ENCODE measurements at regions not wholly inside any gene's neighbourhood (a gene's known extent, or its start where the extent isn't known, plus 50 kb on each side); places are given as distances from the start of the nearest gene placed in this dataset.

GRCh38 chr12:111285200-111285599 lies 83.7 kb downstream of the PHETA1 start:
- TF ChIP-seq, protein P1, sequence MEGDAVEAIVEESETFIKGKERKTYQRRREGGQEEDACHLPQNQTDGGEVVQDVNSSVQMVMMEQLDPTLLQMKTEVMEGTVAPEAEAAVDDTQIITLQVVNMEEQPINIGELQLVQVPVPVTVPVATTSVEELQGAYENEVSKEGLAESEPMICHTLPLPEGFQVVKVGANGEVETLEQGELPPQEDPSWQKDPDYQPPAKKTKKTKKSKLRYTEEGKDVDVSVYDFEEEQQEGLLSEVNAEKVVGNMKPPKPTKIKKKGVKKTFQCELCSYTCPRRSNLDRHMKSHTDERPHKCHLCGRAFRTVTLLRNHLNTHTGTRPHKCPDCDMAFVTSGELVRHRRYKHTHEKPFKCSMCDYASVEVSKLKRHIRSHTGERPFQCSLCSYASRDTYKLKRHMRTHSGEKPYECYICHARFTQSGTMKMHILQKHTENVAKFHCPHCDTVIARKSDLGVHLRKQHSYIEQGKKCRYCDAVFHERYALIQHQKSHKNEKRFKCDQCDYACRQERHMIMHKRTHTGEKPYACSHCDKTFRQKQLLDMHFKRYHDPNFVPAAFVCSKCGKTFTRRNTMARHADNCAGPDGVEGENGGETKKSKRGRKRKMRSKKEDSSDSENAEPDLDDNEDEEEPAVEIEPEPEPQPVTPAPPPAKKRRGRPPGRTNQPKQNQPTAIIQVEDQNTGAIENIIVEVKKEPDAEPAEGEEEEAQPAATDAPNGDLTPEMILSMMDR (IDR thresholded peaks at IDR 0.05) = no peak
- Histone ChIP-seq H3K9ac (no peak overlapping the region), H3K27me3 (ENCODE audit: control insufficient read depth, insufficient read depth, low read length) (no peaks in the 10 kb centered on the region), H3K4me1 (no peaks in the 10 kb centered on the region), H3K9me3 (ENCODE audit: control insufficient read depth, low read length) (no peaks in the 10 kb centered on the region), H3K4me2 (ENCODE audit: low read length) (no peak overlapping the region), H2AFZ (no peak overlapping the region), H3K4me3 (ENCODE audit: low read depth, low read length) (no peak overlapping the region), H3K79me2 (no peaks in the 10 kb centered on the region), H3K27ac (no peak overlapping the region), H3K36me3 (ENCODE audit: control insufficient read depth, insufficient read depth, low read length) (no peaks in the 10 kb centered on the region)

- no peaks in the 10 kb centered on the region for H3K79me2 ChIP-seq
- no peak overlapping the region for H3K9ac ChIP-seq
- no peaks in the 10 kb centered on the region for H3K27me3 ChIP-seq (ENCODE audit: control insufficient read depth, insufficient read depth, low read length)
- TF ChIP-seq, protein P1 (IDR thresholded peaks at IDR 0.05) = no peak
- H3K27ac ChIP-seq = no peak overlapping the region
- no peak overlapping the region for H2AFZ ChIP-seq
- no peaks in the 10 kb centered on the region for H3K36me3 ChIP-seq (ENCODE audit: control insufficient read depth, insufficient read depth, low read length)
- H3K4me3 ChIP-seq (ENCODE audit: low read depth, low read length) = no peak overlapping the region
- no peaks in the 10 kb centered on the region for H3K4me1 ChIP-seq
- no peak overlapping the region for H3K4me2 ChIP-seq (ENCODE audit: low read length)
- no peaks in the 10 kb centered on the region for H3K9me3 ChIP-seq (ENCODE audit: control insufficient read depth, low read length)
Observed at GRCh38 chr12:111284709-111285108, 84.2 kb downstream of the PHETA1 start.

DNA sequence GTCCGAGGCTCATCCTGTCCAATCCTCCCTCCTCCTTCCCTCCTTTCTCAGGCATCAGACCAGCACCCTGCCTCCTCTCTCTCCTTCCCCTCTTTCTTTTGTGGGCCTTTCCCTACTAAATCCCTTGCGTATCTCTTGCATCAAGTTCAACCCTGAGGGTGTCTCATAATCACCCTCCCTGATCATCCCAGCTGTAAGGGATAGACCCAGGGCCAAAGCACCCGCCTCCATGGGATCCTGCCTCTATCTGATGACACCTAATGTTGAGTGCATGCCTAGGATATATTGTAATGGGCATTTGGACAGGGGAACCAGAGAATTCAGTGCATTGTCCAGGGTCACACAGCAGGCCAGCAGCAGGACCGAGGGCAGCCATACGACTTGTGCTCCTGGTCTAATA lies 84.9 kb downstream of the PHETA1 start:
- Histone ChIP-seq H3K9me3 (ENCODE audit: control insufficient read depth, low read length) (no peaks in the 10 kb centered on the region), H3K4me1 (no peaks in the 10 kb centered on the region), H3K36me3 (ENCODE audit: control insufficient read depth, insufficient read depth, low read length) (no peaks in the 10 kb centered on the region), H3K4me3 (ENCODE audit: low read depth, low read length) (no peak overlapping the region), H3K27me3 (ENCODE audit: control insufficient read depth, insufficient read depth, low read length) (no peaks in the 10 kb centered on the region), H3K9ac (no peak overlapping the region), H3K79me2 (no peaks in the 10 kb centered on the region), H2AFZ (no peak overlapping the region), H3K4me2 (ENCODE audit: low read length) (no peak overlapping the region), H3K27ac (no peak overlapping the region)
- TF ChIP-seq, protein P1 (IDR thresholded peaks at IDR 0.05) = no peak

GRCh38 chr12:111283521-111283920 lies 85.4 kb downstream of the PHETA1 start:
- Histone ChIP-seq H3K27me3 (ENCODE audit: control insufficient read depth, insufficient read depth, low read length) (no peaks in the 10 kb centered on the region), H3K4me1 (no peaks in the 10 kb centered on the region), H3K36me3 (ENCODE audit: control insufficient read depth, insufficient read depth, low read length) (no peaks in the 10 kb centered on the region), H3K27ac (no peak overlapping the region), H3K9ac (no peak overlapping the region), H3K4me2 (ENCODE audit: low read length) (no peak overlapping the region), H3K4me3 (ENCODE audit: low read depth, low read length) (no peak overlapping the region), H3K79me2 (no peaks in the 10 kb centered on the region), H3K9me3 (ENCODE audit: control insufficient read depth, low read length) (no peaks in the 10 kb centered on the region), H2AFZ (no peak overlapping the region)
- TF ChIP-seq, protein P1 (IDR thresholded peaks at IDR 0.05) = no peak

DNA sequence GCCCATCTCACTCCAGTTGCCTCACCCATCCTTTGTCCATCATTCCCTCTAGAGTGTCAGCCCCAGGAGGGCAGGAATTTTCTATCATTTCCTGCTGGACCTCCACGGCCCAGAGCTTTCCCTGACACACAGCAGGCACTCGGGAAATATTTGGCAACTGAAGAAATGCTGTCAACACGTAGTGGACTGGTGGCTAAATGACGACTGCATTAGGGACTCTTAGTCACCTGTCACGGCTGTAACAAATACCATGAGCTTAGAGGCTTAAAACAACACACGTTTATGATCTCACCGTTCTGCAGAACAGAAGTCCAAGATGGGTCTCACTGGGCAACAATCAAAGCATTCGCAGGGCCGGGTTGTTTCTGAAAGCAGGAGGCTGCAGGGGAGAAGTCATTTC lies 91.3 kb downstream of the PHETA1 start:
- TF ChIP-seq, protein P1 (IDR thresholded peaks at IDR 0.05) = no peak
- Histone ChIP-seq H3K4me1 (no peaks in the 10 kb centered on the region), H3K4me3 (ENCODE audit: low read depth, low read length) (no peak overlapping the region), H3K27ac (no peak overlapping the region), H3K9ac (no peak overlapping the region), H3K27me3 (ENCODE audit: control insufficient read depth, insufficient read depth, low read length) (no peaks in the 10 kb centered on the region), H3K9me3 (ENCODE audit: control insufficient read depth, low read length) (no peaks in the 10 kb centered on the region), H3K4me2 (ENCODE audit: low read length) (no peak overlapping the region), H3K36me3 (ENCODE audit: control insufficient read depth, insufficient read depth, low read length) (no peaks in the 10 kb centered on the region), H3K79me2 (no peaks in the 10 kb centered on the region), H2AFZ (no peak overlapping the region)
